OCI-LY7 (cell line): ENCODE measurements at regions not wholly inside any gene's neighbourhood (a gene's known extent, or its start where the extent isn't known, plus 50 kb on each side); places are given as distances from the start of the nearest gene placed in this dataset.

Experiments used
- CTCF ChIP-seq: fragments of 200-600 bp; sonication (generic); conservative IDR thresholded peaks from 2 replicates; pipeline ENCODE4 v1.5.1; 2014; ENCODE audit warnings: mild to moderate bottlenecking, antibody characterized with exemption, low read length, moderate library complexity, mixed read lengths
- EZH2phosphoT487 ChIP-seq: fragments of 200-600 bp; sonication (generic); IDR thresholded peaks from 2 replicates; pipeline ENCODE4 v1.6.1; 2018; ENCODE audit warnings: low read depth, borderline replicate concordance, mild to moderate bottlenecking, mixed run types, antibody characterized with exemption, low read length, moderate library complexity, mixed read lengths

GRCh38 chr5:67730917-67731474 is 484.6 kb upstream of the PIK3R1 start:
- TF ChIP-seq CTCF (no peak), EZH2phosphoT487 (no peak)
